Neural progenitor cell (in vitro differentiated cells): ENCODE measurements at regions not wholly inside any gene's neighbourhood (a gene's known extent, or its start where the extent isn't known, plus 50 kb on each side); places are given as distances from the start of the nearest gene placed in this dataset.

Experiments
- CTCF ChIP-seq: fragments of 200-600 bp; sonication (generic); IDR thresholded peaks from 2 replicates; pipeline ENCODE4 v1.5.1; 2017; ENCODE audit warnings: antibody characterized with exemption, mild to moderate bottlenecking
- EZH2phosphoT487 ChIP-seq: fragments of 200-600 bp; sonication (generic); IDR thresholded peaks from 2 replicates; pipeline ENCODE4 v1.6.1; 2017; ENCODE audit warnings: antibody characterized with exemption

DNA sequence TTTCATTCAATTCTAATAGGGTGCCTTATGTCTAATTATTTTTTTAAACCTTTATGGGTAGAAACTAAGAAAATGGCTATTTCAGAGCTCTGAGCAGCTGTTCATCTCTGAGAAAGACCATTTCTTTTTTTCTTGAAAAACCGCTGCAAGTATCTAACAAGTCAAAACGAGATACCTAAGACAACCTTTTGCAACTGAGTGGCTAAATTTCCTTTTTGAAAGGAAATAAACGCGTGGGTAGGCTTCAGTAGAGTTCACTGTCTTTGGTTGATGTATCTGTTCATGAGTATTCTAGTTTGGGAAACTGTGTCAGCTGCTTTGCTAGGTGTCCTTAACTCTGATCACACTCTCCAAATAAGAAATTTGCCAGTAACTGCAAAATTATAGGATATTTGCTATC, 104.3 kb upstream of the LINC00305 start:
- TF ChIP-seq EZH2phosphoT487 = no peak
- no peak for TF ChIP-seq CTCF
